HG02938 (cell line): ENCODE measurements at regions not wholly inside any gene's neighbourhood (a gene's known extent, or its start where the extent isn't known, plus 50 kb on each side); places are given as distances from the start of the nearest gene placed in this dataset.
"Not testable (repeated sequence)": the region's sequence is repeated elsewhere in the genome, so short reads cannot be mapped to it uniquely, and the experiment has no call there.

ENCODE experiments used
- ATAC-seq: cut with Tn5 transposase; IDR thresholded peaks from one replicate; pipeline ENCODE4 v1.9.1; 2021; ENCODE audit warnings: mild to moderate bottlenecking, moderate library complexity; ENCODE audit not compliant: unreplicated experiment

DNA sequence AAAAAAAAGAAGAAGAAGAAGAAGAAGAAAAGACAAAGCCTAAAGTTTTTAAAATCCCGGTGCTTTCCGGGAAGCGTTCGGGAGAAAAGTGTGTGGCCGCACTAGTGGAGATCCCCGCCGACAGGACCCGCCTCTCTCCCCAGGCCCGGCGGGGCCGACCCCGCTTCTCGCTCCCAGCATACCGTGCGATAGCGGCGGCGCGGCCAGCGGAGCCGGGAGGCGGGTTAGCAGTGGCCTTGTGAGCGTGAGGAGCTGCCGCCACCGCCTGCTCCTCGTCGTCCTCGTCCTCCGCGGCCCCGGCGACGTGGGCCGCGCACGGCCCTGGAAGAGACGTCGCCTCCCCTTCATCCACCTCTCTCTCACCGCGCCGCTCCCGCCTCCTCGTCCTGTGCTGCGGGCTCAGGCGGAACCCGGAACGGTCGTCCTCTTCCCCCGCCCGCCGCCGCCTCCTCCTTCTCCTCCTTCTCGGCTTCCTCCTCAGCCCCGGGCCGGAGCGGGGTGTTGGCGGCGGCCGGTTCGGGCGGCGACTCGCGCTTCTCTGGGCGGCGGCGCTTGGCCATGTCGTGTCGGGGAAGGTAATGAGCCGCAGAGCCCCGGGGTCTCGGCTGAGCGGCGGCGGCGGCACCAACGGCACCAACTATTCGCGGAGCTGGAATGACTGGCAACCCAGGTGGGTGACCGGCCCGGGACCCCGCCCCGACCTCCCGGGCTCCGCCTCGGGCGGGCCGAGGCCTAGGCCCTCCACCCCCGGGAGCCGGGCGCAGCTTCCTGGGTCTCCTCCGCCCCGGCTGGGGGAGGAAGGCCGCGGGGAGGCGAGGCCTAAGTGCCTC lies 62.6 kb upstream of the CDR2 start:
- ATAC-seq, result peak; percentile 65

DNA sequence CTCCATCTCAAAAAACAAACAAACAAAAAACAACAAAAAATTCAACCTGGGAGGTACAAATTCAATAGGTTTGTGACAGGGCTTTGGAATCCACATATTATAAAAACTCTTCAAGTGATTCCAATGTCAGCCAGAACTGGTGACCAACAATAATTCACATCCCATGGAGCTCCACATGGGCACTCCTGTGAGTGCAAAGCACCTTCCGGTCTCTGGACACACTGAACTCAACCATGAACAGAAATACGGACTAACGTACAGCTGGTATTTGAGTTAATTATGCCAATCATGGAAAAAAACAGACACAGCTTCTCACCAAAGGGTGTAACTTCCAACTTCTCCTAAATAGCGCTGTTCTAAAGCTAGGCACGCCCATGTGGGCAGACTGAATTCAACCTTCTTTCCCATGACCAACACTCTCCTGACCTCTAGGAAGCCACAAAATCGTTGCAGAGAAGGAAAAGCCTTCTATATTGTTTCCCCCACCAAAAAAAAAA lies 62.0 kb upstream of the CDR2 start:
- ATAC-seq, result peak; percentile 25

DNA sequence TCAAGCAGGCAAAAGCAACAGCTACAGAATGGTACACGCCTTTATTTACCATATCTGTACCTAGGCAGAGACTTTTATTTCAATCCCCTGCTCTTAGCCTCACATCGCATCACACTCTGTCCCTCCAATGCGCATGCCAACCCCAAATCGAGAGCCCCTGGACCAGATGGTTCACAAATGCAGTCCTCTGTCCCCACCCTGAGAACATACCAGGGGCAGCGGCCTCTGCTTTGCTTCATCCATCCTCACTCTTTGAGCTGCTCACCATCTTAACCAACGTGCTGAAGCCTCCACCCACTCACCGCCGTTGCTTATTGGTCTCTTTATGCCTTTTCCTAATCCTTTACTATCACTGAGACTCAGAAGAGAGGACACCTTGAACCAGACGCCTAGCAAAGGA lies 56.9 kb upstream of the CDR2 start:
- not testable (repeated sequence) for ATAC-seq

DNA sequence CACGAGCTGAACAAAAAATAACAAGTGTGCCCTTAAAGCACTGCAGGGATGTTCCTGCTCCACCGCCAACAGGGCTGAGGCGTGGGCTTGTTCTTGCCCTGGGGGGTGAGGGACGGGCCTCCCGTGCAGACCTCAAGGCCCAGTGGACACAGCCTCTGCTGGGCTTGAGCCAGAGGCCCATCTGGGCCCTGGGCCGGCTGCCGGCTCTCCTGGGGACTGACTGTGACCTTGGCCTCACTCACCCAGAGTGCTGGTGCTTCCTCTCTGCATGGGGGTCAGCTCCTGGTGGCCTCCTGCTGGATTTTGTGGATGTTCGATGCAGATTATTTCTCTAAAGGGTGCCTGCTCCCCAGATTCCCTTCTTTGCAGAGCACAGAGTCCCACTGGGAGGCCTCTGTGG lies 54.2 kb upstream of the CDR2 start:
- no peak for ATAC-seq

DNA sequence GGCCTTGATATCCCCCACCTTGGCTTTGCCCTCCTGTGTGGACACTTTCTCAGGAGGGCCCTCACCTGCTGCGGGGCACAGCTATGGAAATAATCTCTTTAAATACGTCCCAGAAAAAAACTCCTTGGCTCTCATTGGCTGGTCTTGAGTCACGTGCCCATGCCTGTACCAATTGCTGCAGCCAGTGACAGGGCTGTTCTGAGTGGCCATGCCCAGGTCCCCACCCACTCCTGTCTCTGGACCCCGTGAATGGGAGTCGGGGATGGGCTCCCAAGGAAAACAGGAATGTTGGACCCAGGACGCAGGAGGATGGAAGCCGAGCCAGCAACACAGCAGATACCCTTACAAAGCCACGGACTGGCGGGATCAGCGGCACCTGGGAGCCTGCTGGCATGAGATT lies 53.1 kb upstream of the CDR2 start:
- no peak for ATAC-seq

DNA sequence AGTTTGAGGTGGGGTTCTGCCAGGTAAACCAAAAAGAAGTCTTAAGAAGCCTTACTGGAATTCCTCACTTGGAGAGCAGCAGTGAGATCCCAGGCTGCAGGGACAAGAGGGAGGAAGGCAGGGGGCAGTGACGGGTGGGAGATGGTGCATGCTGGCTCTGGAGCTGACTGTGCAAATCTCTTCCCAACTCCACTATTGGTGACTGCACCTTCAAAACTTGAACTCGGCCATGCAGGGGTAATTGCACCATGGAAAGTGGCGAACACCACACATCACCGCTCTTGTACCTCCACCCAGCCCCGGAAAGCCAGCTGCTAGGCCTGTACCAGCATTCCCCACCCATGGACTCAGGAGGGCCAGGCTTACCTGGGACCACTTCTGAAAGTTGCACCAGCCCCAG lies 51.4 kb upstream of the CDR2 start:
- ATAC-seq, result no peak

DNA sequence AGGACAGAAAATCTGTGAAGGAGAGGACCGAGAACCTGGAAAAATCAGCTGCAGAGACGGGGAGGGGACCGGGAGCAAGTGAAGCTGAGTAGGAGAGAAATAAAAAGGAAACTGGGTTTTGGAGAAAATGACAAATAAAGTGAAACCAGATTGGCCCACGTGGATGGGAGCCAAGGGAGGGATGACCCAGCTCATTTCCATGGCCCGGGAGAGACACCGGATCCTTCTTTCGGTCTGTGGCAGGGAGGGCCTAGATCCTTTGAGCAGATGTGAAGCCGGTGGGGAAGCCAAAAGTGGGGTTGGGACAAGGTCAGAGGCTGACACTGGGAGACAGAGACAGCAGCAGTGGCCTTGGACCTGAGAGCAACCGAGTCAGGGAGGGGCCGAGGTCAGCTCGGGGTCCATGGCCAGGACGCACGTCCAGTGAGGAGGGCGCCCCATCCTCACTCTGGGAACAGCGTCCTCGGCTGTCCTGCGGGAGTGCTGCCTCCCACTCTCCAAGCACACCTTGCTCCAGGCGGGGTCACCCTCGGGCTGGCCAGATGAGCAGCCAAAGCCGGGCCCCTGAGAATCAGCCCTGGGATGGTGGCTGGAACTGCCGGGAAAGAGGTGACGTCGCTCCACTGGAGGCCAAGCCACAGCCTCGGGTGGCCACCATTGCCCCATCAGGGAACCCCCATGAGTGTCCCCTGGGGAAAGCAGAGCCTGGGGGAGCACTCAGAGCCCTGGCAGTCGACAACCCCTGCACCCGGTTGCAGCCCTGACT lies 50.8 kb upstream of the CDR2 start:
- no peak for ATAC-seq

DNA sequence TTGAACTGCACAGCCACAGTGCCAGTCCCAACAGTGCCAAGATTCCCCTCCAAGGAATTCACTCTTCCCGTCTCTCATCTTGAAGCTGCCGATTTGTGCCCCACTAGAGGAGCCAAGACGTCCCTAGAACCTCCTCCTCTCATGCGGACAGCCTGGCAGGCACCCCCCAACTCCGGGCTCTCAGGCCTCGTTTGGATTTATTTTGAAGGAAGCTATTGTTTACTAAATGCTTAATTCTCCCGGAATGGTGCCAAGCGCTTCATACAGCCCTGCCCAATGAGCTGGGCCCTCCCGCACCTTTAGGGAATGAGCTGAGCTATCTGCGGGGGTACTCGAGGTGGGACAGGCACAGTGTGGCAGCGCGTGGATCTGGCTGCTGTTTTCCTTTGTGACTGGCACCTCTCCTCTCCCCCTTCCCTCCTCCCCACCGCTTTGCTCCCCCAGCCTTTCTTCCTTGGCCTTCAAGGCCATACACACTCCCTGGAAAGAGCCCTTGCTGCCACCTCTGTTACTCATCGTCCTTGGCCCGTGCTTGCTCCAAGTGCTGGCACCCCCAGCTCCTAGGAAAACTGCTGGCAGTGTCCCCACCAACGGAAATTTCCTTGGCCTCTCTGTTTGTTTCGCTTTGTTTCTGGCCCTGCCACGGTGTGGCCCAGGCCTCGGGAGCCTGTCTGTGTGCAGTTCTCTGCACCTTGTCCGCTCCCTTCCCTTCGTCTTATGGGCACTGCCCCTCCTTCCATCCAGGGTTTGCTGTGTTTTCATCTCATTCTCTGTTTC lies 49.9 kb upstream of the CDR2 start:
- ATAC-seq, result no peak
